ENCODE measurements at regions not wholly inside any gene's neighbourhood (a gene's known extent, or its start where the extent isn't known, plus 50 kb on each side); places are given as distances from the start of the nearest gene placed in this dataset.

DNA sequence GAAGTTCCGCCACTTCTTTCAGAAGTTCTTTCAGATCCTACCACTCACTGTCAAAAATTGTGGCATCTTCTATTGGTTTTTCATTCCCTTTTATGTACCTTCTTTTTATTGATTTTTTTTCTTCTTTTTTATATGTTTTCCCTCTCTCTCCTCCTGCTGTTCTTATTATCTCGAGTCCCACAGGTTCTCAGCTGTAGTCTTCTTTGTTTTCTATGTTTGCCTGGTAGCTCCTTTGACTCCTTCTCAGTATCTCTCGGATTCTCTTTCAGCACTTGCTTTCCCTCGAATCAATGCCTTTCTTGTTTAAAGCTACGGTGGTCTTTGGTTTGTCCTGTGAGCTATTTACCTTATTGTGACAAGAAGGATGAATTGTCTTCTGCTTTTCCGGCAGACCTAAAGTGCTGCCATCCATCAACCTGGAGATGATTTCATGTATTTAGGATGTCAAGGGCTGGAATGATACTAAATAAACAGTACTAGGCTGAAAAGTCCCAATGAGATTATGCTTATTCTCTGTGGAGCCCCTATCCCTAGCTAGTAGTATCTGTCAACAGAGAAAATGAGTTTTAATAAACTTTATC, 541.7 kb downstream of the NOVA1 start:
- no peak for DNase-seq (ENCODE audit: low spot score)

DNA sequence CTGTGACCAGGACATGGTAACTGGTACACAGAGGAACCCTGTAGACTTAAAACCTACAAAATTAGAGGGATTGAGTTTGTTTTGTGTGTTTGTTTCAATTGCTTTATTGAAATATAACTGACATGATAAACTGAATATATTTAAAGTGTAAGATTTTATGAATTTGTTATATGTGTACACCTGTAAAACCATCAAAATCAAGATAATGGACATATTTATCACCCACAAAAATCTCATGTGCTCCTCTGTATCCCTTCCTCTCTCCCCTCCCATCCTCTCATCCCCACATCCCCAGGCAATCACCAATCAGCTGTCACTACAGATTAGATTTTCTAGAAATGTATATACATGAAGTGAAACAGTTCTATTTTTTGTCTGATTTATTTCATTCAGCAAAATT, 565.5 kb downstream of the NOVA1 start:
- H3K4me3 ChIP-seq (ENCODE audit: severe bottlenecking): no peak overlapping the region
- no peaks in the 10 kb centered on the region for H3K9me3 ChIP-seq (ENCODE audit: severe bottlenecking)
- H3K4me1 ChIP-seq (ENCODE audit: insufficient read depth, poor library complexity, severe bottlenecking): no peaks in the 10 kb centered on the region
- no peaks in the 10 kb centered on the region for H3K36me3 ChIP-seq (ENCODE audit: low read depth)
- H3K27me3 ChIP-seq (ENCODE audit: insufficient read depth, poor library complexity, severe bottlenecking): peaks cover 4% of the 10 kb centered on the region
- DNase-seq (ENCODE audit: low spot score) (no peak), ATAC-seq (ENCODE audit: low read depth) (no peak)
- H3K27ac ChIP-seq (ENCODE audit: poor library complexity, severe bottlenecking): no peak overlapping the region
- TF ChIP-seq, protein P1, sequence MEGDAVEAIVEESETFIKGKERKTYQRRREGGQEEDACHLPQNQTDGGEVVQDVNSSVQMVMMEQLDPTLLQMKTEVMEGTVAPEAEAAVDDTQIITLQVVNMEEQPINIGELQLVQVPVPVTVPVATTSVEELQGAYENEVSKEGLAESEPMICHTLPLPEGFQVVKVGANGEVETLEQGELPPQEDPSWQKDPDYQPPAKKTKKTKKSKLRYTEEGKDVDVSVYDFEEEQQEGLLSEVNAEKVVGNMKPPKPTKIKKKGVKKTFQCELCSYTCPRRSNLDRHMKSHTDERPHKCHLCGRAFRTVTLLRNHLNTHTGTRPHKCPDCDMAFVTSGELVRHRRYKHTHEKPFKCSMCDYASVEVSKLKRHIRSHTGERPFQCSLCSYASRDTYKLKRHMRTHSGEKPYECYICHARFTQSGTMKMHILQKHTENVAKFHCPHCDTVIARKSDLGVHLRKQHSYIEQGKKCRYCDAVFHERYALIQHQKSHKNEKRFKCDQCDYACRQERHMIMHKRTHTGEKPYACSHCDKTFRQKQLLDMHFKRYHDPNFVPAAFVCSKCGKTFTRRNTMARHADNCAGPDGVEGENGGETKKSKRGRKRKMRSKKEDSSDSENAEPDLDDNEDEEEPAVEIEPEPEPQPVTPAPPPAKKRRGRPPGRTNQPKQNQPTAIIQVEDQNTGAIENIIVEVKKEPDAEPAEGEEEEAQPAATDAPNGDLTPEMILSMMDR (IDR thresholded peaks at IDR 0.05; ENCODE audit: poor library complexity, severe bottlenecking): no peak

More for the DNA sequence above, 541.7 kb downstream of the NOVA1 start:
- H3K27ac ChIP-seq (ENCODE audit: poor library complexity, severe bottlenecking): no peak overlapping the region
- no peaks in the 10 kb centered on the region for H3K4me1 ChIP-seq (ENCODE audit: insufficient read depth, poor library complexity, severe bottlenecking)
- H3K27me3 ChIP-seq (ENCODE audit: insufficient read depth, poor library complexity, severe bottlenecking): peaks cover 13% of the 10 kb centered on the region
- TF ChIP-seq, protein P1 (IDR thresholded peaks at IDR 0.05; ENCODE audit: poor library complexity, severe bottlenecking): no peak
- H3K36me3 ChIP-seq (ENCODE audit: low read depth): no peaks in the 10 kb centered on the region
- no peak for ATAC-seq (ENCODE audit: low read depth)
- no peaks in the 10 kb centered on the region for H3K9me3 ChIP-seq (ENCODE audit: severe bottlenecking)
- H3K4me3 ChIP-seq (ENCODE audit: severe bottlenecking): no peak overlapping the region

DNA sequence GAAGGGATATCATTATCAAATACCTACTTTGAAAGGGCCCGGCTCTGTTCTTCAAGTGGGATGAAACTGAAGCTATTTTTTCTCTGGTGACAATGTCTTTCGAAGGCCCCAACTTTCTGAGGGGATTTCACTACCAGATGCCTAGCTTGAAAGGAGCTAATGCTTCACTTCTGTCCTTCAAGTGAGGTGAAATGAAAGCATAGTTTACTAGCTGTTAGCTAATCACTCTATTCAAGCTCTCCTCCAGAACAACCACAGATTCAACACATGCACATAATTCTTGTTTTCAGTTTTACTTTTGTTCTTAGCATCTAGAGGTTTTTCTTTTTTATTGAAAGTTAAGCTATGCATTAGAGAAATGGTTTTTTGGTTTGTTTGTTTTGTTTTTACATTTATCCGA, 571.4 kb downstream of the NOVA1 start:
- DNase-seq (ENCODE audit: low spot score) (no peak), ATAC-seq (ENCODE audit: low read depth) (no peak)
- Histone ChIP-seq H3K27ac (ENCODE audit: poor library complexity, severe bottlenecking) (no peak overlapping the region), H3K36me3 (ENCODE audit: low read depth) (no peaks in the 10 kb centered on the region), H3K4me3 (ENCODE audit: severe bottlenecking) (no peak overlapping the region), H3K9me3 (ENCODE audit: severe bottlenecking) (no peaks in the 10 kb centered on the region), H3K4me1 (ENCODE audit: insufficient read depth, poor library complexity, severe bottlenecking) (no peaks in the 10 kb centered on the region), H3K27me3 (ENCODE audit: insufficient read depth, poor library complexity, severe bottlenecking) (peaks cover 29% of the 10 kb centered on the region)
- TF ChIP-seq, protein P1 (IDR thresholded peaks at IDR 0.05; ENCODE audit: poor library complexity, severe bottlenecking): no peak

DNA sequence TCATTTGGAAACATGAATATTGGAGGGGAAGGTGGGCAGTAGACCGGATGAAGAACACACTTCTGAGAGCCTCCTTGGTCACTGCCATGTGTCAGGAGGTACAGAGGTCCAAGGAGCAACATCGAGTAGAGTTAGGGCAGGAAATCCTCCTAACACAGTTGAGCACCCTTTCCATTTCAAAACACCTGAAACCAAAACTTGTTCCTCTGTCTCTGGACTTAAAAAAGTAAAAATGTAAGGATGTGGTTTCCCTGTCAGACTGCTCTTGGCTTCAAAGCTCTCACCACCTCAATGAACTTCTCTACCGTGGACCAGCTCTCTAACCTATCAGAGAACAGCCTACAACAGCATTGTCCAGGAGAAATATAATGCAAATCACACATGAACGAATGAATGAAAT, 573.9 kb downstream of the NOVA1 start:
- peaks cover 26% of the 10 kb centered on the region for H3K27me3 ChIP-seq (ENCODE audit: insufficient read depth, poor library complexity, severe bottlenecking)
- no peaks in the 10 kb centered on the region for H3K9me3 ChIP-seq (ENCODE audit: severe bottlenecking)
- H3K27ac ChIP-seq (ENCODE audit: poor library complexity, severe bottlenecking): no peak overlapping the region
- H3K36me3 ChIP-seq (ENCODE audit: low read depth): no peaks in the 10 kb centered on the region
- ATAC-seq (ENCODE audit: low read depth) (no peak), DNase-seq (ENCODE audit: low spot score) (no peak)
- TF ChIP-seq, protein P1 (IDR thresholded peaks at IDR 0.05; ENCODE audit: poor library complexity, severe bottlenecking): no peak
- no peaks in the 10 kb centered on the region for H3K4me1 ChIP-seq (ENCODE audit: insufficient read depth, poor library complexity, severe bottlenecking)
- no peak overlapping the region for H3K4me3 ChIP-seq (ENCODE audit: severe bottlenecking)

DNA sequence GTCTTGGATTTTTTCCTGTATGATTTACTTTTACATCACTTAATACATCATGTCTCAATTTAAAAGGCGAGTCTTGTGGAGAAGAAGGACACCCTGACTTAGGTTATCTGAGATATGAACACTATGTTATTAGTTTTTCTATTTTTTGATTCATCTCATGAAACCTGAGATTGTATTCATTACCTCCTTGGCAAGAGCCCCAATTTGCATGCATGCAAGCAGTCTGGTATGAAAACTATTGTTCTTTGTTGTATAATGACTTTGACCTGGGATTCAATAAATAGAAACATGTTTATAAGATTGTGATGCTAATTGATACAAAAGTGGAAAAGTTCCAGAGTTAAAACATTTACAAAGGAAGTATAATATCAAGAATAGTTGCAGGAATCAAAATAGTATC, 576.1 kb downstream of the NOVA1 start:
- TF ChIP-seq, protein P1 (IDR thresholded peaks at IDR 0.05; ENCODE audit: poor library complexity, severe bottlenecking): no peak
- DNase-seq (ENCODE audit: low spot score): no peak

More for the DNA sequence above, 576.1 kb downstream of the NOVA1 start:
- no peak for ATAC-seq (ENCODE audit: low read depth)
- peaks cover 18% of the 10 kb centered on the region for H3K27me3 ChIP-seq (ENCODE audit: insufficient read depth, poor library complexity, severe bottlenecking)
- H3K4me3 ChIP-seq (ENCODE audit: severe bottlenecking): no peak overlapping the region
- no peaks in the 10 kb centered on the region for H3K36me3 ChIP-seq (ENCODE audit: low read depth)
- no peak overlapping the region for H3K27ac ChIP-seq (ENCODE audit: poor library complexity, severe bottlenecking)
- H3K9me3 ChIP-seq (ENCODE audit: severe bottlenecking): no peaks in the 10 kb centered on the region
- H3K4me1 ChIP-seq (ENCODE audit: insufficient read depth, poor library complexity, severe bottlenecking): no peaks in the 10 kb centered on the region
